ENCODE measurements at regions not wholly inside any gene's neighbourhood (a gene's known extent, or its start where the extent isn't known, plus 50 kb on each side); places are given as distances from the start of the nearest gene placed in this dataset.

DNA sequence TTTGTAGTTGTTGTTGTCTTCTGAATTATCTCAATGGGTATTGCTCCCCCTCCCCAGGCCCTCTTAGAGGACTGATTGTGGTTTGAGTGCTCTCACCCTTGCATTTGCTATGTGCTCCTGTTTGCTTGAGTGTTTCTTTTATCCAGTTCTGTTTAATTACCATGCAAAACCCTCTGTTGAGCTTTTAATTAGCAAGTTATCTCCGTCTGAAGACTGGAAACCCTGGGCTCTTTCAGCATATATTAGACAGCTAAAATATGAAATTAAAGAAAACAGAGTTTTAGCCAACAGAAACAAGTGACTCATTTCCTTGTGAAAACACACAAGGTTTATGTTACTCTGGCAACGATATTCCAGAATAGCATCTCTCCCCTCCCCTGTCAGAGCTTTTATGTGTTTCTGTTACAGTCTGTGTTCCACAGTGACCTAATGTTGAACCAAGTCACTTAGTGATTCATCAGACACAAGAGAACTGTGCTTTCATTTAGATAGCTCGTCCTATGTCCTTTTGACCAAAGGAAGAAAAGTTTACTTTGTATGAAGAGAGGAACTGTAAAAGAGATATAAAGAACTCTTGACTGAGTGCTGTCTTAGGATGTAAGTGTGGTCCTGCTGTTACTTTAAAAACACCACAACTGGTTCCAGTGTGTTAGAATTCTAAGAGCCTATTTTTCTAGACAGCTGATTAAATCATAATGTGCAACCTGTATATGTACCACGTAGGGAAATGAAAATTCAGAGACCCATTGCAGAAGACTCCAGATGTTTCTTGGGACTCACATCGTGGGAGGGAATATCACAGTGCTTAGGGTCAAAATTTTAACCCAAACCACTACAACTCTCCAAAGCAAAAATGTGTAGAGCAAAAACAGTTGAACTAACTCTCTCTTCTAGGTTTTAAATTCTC, 172.8 kb upstream of the RBMS1 start:
- Mint-ChIP-seq H3K27ac (peak overlapping the region; percentile 61), H3K4me3 (peak overlapping the region; percentile 30), H3K36me3 (peaks cover 3% of the 10 kb centered on the region)

DNA sequence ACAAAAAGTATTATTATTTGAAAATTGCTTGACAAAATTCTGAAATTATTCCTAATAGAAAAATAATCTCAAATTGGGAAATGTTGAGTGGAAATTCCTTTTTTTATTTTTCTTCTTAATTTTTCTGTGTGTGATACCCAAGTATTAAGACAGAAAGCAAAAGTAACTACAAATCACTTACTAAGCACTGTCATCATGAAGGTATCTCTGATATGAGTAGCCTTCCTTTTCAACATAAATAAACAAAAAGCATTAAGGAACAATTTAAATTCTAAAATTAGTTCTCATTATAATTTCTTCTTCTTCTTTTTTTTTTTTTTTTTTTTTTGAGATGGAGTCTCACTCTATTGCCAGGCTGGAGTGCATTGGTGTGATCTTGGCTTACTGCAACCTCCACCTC, 174.2 kb upstream of the RBMS1 start:
- no peak overlapping the region for H3K4me3 Mint-ChIP-seq
- H3K27me3 Mint-ChIP-seq = no peaks in the 10 kb centered on the region
- peaks cover 3% of the 10 kb centered on the region for H3K36me3 Mint-ChIP-seq
- H3K4me1 Mint-ChIP-seq (ENCODE audit: low read depth) = peaks cover 18% of the 10 kb centered on the region
- H3K27ac Mint-ChIP-seq = no peak overlapping the region
- no peaks in the 10 kb centered on the region for H3K9me3 Mint-ChIP-seq (ENCODE audit: low read depth)

More for the DNA sequence above, 172.8 kb upstream of the RBMS1 start:
- Mint-ChIP-seq H3K4me1 (ENCODE audit: low read depth) (peaks cover 18% of the 10 kb centered on the region), H3K9me3 (ENCODE audit: low read depth) (no peaks in the 10 kb centered on the region), H3K27me3 (no peaks in the 10 kb centered on the region)

DNA sequence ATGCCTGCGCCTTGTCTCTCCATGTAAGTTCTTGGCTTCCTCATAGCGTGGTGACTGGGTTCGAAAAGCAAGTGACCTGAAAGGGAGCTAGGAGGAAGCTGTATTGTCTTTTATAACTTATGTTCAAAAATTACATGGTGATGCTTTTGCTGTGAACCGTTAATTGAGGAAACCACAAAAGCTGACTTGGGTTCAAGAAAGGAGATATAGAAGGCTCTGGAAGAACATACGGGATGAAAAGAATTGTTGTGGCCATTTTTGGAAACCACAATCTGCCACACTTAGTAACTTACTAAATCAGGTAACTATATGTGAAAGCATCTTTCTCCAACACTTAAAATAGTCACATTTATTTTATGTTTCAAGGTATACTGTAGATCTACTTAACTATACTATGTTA, 177.0 kb upstream of the RBMS1 start:
- Mint-ChIP-seq H3K27ac (no peak overlapping the region), H3K9me3 (ENCODE audit: low read depth) (peaks cover 4% of the 10 kb centered on the region), H3K4me3 (no peak overlapping the region), H3K27me3 (no peaks in the 10 kb centered on the region), H3K4me1 (ENCODE audit: low read depth) (peaks cover 18% of the 10 kb centered on the region), H3K36me3 (peaks cover 9% of the 10 kb centered on the region)

DNA sequence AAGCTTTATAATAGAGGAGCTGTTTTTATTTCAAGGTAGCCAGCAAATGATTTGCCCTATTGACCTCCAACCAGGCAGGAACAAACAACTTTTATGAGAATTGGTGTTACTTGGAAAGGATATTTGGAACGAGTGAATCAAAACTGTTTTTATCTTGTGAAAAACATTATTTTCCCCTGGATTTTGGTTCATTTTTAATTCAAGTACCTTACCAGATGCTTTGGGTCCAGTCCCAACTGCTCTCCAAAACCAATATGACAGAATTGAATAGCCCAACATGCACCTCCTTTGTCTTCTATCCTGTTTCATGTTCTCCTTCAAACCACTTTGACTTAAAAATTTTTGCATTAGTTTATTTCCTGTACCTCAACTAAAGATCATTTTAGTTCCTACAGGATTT, 178.6 kb upstream of the RBMS1 start:
- Mint-ChIP-seq H3K36me3 (peaks cover 9% of the 10 kb centered on the region), H3K4me1 (ENCODE audit: low read depth) (peaks cover 2% of the 10 kb centered on the region), H3K27ac (no peak overlapping the region), H3K27me3 (no peaks in the 10 kb centered on the region), H3K4me3 (no peak overlapping the region), H3K9me3 (ENCODE audit: low read depth) (peaks cover 4% of the 10 kb centered on the region)

DNA sequence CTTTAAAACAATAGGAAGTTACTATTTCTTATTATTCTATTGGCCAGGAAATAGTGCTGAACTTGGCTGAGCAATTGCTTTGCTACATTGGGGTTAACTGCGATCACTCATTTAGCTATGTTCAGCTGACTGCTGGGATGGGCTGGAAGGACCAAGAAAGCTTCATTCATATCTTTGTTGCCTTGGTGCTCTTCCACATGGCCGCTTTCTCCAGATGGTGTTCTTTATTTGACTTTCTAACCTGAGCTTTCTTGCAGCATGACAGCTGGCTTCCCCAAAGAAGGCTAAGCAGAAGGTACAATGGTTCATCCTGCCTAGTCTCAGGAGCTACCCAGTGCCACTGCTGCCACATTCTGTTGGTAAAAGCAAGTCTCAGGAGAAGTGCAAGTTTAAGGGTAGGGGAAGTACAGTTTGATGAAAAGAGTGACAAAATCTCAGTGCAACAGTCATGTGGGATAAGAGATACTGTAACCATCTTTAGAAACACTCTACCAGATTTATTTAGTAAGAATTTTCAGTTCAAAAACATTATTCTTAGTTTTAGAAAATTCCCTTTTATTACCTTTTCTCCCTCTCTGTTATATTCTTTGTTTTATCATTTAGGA, 180.6 kb upstream of the RBMS1 start:
- Mint-ChIP-seq H3K27me3 (no peaks in the 10 kb centered on the region), H3K27ac (no peak overlapping the region), H3K4me1 (ENCODE audit: low read depth) (no peaks in the 10 kb centered on the region), H3K9me3 (ENCODE audit: low read depth) (peaks cover 4% of the 10 kb centered on the region), H3K36me3 (peaks cover 9% of the 10 kb centered on the region), H3K4me3 (no peak overlapping the region)

DNA sequence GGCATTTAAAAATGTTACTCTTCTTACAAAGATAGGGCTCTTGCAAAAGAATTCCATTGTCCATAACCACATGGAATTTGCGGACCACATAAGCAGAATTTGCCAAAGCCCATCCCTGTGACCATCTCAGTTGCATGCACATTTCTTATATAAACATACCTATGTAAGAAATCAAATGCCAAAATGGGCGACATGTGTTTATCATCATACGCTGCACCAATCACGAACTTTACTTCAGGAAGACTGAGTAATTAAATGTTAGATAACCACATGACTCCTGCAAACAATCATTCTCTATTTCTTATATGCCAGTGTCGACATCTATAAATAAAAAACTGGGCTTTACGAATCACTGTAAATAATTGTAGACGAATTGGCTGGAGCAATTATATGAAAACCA, 186.1 kb upstream of the RBMS1 start:
- Mint-ChIP-seq H3K9me3 (ENCODE audit: low read depth) (peaks cover 6% of the 10 kb centered on the region), H3K4me3 (no peak overlapping the region), H3K27ac (no peak overlapping the region), H3K4me1 (ENCODE audit: low read depth) (no peaks in the 10 kb centered on the region), H3K36me3 (peaks cover 10% of the 10 kb centered on the region), H3K27me3 (no peaks in the 10 kb centered on the region)

DNA sequence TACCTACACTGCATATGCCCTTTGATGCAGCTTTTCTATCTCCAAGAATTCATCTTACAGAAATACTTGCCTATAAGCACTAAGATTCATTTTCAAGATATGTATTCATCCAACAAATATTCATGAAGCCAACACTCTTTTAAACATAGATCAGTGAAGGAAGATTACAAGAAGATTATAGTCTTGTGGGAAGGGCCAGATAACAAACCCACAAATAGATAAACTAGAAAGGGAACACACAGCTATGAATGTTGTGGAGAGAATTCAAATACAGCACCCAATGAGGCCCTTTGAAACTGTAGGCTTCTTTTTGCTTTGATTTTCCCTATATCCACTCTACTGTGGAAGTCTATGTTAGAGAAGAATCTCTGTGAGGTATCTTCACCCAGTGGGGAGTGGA, 186.7 kb upstream of the RBMS1 start:
- H3K4me3 Mint-ChIP-seq = no peak overlapping the region
- H3K9me3 Mint-ChIP-seq (ENCODE audit: low read depth) = peaks cover 4% of the 10 kb centered on the region
- no peaks in the 10 kb centered on the region for H3K27me3 Mint-ChIP-seq
- peaks cover 5% of the 10 kb centered on the region for H3K36me3 Mint-ChIP-seq
- H3K4me1 Mint-ChIP-seq (ENCODE audit: low read depth) = no peaks in the 10 kb centered on the region
- H3K27ac Mint-ChIP-seq = no peak overlapping the region

DNA sequence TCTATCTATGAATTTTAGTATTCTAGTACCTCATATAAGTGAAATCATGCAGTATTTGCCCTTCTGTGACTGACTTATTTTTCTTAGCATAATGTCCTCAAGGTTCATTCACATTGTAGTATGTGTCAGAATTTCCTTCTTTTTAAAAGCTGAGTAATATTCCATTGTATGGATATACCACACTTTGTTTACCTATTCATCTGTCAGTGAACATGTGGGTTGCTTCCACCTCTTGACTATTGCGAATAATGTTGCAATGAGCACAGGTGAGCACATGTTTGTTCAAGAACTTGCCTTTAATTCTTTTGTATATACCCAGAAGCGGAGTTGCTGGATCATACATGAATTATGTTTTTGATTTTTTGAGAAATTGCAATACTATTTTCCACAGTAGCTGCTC, 187.4 kb upstream of the RBMS1 start:
- Mint-ChIP-seq H3K27me3 (no peaks in the 10 kb centered on the region), H3K4me1 (ENCODE audit: low read depth) (no peaks in the 10 kb centered on the region), H3K9me3 (ENCODE audit: low read depth) (peaks cover 4% of the 10 kb centered on the region), H3K27ac (no peak overlapping the region), H3K36me3 (peaks cover 5% of the 10 kb centered on the region), H3K4me3 (no peak overlapping the region)

DNA sequence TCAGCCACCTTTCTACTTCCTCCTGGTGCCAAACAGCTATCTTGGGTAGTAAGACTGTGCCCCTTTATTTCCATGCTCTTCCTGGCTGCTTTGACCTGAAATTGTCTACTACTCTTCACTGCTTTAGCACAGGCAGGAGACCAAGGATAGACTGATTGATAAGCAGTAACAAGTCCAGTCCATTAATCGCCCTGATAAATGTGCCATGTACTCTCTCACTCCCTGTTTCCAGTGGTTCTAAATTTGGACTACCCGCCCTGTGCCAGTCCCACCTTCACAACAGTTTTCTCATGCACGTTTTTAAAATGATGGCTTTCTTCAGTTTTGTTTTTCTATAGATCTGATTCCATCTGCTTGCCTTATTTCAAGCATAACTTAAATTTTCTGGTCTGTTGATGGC, 189.6 kb upstream of the RBMS1 start:
- Mint-ChIP-seq H3K36me3 (peaks cover 5% of the 10 kb centered on the region), H3K4me1 (ENCODE audit: low read depth) (no peaks in the 10 kb centered on the region), H3K27me3 (no peaks in the 10 kb centered on the region), H3K4me3 (no peak overlapping the region), H3K9me3 (ENCODE audit: low read depth) (peaks cover 4% of the 10 kb centered on the region), H3K27ac (no peak overlapping the region)

DNA sequence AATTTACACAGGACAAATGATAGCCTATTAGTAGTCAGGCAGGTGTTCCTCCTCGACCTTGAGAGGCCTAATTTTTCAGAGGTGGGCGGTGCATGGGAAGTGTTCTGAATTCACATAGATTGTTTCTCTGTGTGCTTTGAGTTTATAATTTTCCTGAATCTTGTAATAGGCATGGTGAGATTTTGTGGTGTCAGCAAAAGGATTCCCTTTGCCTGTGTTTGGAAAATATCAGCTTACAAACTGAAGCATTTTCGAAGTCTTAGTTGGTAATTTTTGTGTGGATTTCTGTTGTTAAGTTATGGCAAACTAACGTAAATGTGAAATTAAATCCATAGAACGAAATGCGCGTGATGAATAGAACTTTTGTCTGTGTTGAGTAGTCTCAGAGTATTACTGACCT, 194.0 kb upstream of the RBMS1 start:
- Mint-ChIP-seq H3K4me1 (ENCODE audit: low read depth) (no peaks in the 10 kb centered on the region), H3K9me3 (ENCODE audit: low read depth) (no peaks in the 10 kb centered on the region), H3K27ac (no peak overlapping the region), H3K27me3 (no peaks in the 10 kb centered on the region), H3K4me3 (no peak overlapping the region), H3K36me3 (peaks cover 2% of the 10 kb centered on the region)

DNA sequence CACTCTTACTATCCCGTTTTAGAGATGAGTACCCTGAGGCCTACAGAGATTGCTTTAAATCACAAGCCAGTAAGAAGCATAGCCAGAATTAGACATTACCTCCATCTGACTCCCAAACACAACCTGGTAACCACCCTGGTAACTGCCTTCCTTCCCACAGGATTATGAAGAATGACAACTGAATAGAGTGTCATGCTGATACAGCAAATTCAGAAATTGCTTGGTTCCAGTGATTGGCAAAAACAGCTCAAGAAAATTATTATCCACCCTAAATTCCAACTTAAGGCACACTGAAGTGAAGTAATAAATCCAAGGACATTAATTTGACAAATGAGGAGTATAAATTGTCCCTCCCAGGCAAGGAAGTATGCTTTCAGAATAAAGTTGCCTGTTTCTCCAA, 195.8 kb upstream of the RBMS1 start:
- Mint-ChIP-seq H3K36me3 (no peaks in the 10 kb centered on the region), H3K27me3 (no peaks in the 10 kb centered on the region), H3K27ac (no peak overlapping the region), H3K9me3 (ENCODE audit: low read depth) (no peaks in the 10 kb centered on the region), H3K4me1 (ENCODE audit: low read depth) (no peaks in the 10 kb centered on the region), H3K4me3 (no peak overlapping the region)

DNA sequence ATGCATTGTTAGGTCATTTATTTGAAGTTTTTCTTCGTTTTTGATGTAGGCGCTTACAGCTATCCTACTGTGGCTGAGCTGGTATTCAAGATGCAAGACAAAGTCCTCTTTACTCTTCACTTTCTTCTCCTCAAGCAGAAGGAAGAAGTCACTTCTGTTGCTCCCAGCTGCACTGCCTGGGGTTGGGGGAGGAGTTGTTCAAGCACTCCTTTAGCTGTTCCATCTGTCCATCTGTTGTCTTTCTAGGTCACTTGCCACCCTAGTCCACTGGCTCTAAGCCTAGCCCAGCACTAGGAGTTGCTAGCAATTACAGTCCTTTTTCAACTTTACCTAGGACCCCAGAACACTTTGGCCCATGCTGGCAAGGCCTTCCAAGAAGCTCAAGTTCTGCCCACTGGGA, 200.6 kb upstream of the RBMS1 start:
- Mint-ChIP-seq H3K4me3 (no peak overlapping the region), H3K27ac (no peak overlapping the region), H3K36me3 (no peaks in the 10 kb centered on the region), H3K27me3 (no peaks in the 10 kb centered on the region), H3K9me3 (ENCODE audit: low read depth) (no peaks in the 10 kb centered on the region), H3K4me1 (ENCODE audit: low read depth) (no peaks in the 10 kb centered on the region)

DNA sequence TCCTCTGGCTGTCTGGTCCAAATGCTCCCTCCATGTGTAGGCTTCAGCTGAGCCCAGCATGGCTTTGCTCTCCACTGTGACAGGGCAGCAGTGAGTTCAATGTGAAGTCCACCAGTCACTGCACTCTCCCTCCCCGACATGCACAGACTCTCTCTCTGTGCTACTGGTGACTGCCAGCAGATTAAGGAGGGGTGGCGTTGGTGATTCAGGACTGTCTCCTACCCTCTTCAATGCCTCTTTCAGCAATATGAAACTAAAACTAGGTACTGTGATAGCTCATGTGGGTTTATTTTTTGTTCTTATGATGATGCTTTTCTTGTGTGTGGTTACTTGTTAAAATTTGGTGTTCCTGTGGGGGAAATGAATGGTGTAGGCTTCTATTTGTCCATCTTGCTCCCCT, 201.0 kb upstream of the RBMS1 start:
- Mint-ChIP-seq H3K27ac (no peak overlapping the region), H3K4me3 (no peak overlapping the region), H3K27me3 (no peaks in the 10 kb centered on the region), H3K4me1 (ENCODE audit: low read depth) (no peaks in the 10 kb centered on the region), H3K9me3 (ENCODE audit: low read depth) (no peaks in the 10 kb centered on the region), H3K36me3 (peaks cover 2% of the 10 kb centered on the region)

DNA sequence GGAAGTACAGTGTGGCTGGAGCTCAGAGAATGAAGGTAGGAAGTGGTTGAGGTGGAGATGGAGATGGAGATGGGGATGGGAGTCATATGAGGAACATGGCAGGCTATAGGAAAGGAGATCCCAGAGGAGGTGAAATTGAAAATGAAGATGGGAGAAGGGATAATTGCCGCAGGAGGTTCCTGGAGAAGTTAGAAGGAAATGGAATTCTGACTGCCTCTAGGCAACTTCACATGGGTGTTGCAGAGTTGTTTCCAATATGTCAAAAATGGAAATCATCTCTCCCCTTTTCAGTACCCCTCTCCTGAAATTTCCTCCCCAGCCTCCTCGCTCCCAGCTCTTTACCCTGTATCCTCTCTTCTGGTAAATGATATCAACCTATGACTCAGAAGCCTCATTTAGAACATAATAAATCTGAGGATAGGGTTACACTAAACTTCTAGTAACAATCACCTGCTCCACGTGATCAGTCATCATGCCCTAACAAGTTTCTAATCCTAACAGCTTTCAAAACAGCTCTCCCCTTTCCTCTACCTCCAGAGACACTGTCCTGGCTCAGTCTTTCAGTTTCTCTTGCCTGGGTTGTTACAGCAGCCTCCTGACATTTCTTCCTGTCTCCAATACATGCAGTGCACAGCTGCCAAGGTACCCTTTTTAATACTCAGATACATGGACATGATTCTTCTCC, 201.9 kb upstream of the RBMS1 start:
- Mint-ChIP-seq H3K36me3 (peaks cover 2% of the 10 kb centered on the region), H3K27ac (no peak overlapping the region)

DNA sequence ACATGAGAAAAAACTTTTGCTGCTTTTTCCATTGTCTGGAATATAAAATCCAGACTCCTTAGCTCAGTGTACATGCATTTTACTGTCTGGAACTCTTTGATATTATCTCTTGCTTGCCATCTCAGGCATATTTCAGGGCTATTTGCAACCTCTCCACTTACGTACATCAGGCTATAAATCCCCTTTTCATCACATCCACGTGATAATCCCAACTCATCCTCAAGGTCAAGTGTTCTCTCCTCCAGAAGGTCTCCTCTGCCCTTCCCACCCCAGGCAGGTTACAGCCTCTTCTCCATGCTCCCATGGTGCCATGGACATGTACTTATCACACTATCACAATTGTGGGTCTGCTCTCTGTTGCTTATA, 202.5 kb upstream of the RBMS1 start:
- H3K4me1 Mint-ChIP-seq (ENCODE audit: low read depth) = no peaks in the 10 kb centered on the region
- no peaks in the 10 kb centered on the region for H3K27me3 Mint-ChIP-seq
- H3K27ac Mint-ChIP-seq = no peak overlapping the region
- H3K9me3 Mint-ChIP-seq (ENCODE audit: low read depth) = no peaks in the 10 kb centered on the region
- peaks cover 2% of the 10 kb centered on the region for H3K36me3 Mint-ChIP-seq
- no peak overlapping the region for H3K4me3 Mint-ChIP-seq

More for the DNA sequence above, 201.9 kb upstream of the RBMS1 start:
- Mint-ChIP-seq H3K9me3 (ENCODE audit: low read depth) (no peaks in the 10 kb centered on the region), H3K27me3 (no peaks in the 10 kb centered on the region), H3K4me1 (ENCODE audit: low read depth) (no peaks in the 10 kb centered on the region), H3K4me3 (no peak overlapping the region)
